GM12878 (cell line): ENCODE measurements at regions not wholly inside any gene's neighbourhood (a gene's known extent, or its start where the extent isn't known, plus 50 kb on each side); places are given as distances from the start of the nearest gene placed in this dataset.

Experiments
- ATAC-seq: fragments of 200-7000 bp; cut with Tn5 transposase; 3 replicates; pipeline ENCODE4 v1.9.1; 2020; ENCODE audit warnings: mild to moderate bottlenecking, moderate library complexity
- BruUV-seq: library from RNA; stranded (reverse); fragments of 400-500 nt; replicated peaks from 2 replicates; lab custom pipeline; 2021; lab: Mats Ljungman, UMichigan
- CTCF ChIA-PET: fragments of 300-600 bp; sonication (Branson Sonifier 250); formaldehyde crosslinking; extraction: SDS; loops from one replicate; lab custom pipeline; 2021; ENCODE audit warnings: inconsistent platforms; lab: Yijun Ruan, JAX
- POLR2A ChIA-PET: fragments of 350-600 bp; formaldehyde crosslinking; extraction: SDS; loops from one replicate; lab custom pipeline; 2021; ENCODE audit warnings: inconsistent platforms; lab: Charles Lee
- RAD21 ChIA-PET: fragments of 300-600 bp; sonication (Branson Sonifier 250); formaldehyde crosslinking; loops from one replicate; lab custom pipeline; 2023; ENCODE audit warnings: antibody characterized with exemption; ENCODE audit not compliant: unreplicated experiment; lab: Charles Lee
- SMC1A ChIA-PET: fragments of 300-600 bp; sonication (Branson Sonifier 250); formaldehyde crosslinking; loops from one replicate; lab custom pipeline; 2023; ENCODE audit not compliant: unreplicated experiment, uncharacterized antibody; lab: Charles Lee
- DNase-seq: peaks from one replicate; pipeline ENCODE4 v3.0.0-alpha.2; 2011; ENCODE audit warnings: low read depth, low spot score
- FAIRE-seq: peaks from 3 replicates; lab custom pipeline; 2011; peaks lifted over from hg19 to GRCh38; lab: Jason Lieb, UNC
- H2AFZ ChIP-seq: 2 replicates; pipeline ENCODE4 v1.6.0; 2011; ENCODE audit warnings: low read depth, low read length, control low read depth; ENCODE audit not compliant: control insufficient read depth
- H3K27ac ChIP-seq: 2 replicates; pipeline ENCODE4 v1.5.1; 2011; ENCODE audit warnings: control low read depth; ENCODE audit not compliant: control insufficient read depth, insufficient read depth
- H3K27me3 ChIP-seq, 2 experiments: replicated peaks in 1 of 2; 2 replicates each; pipeline versions ENCODE4 v1.6.0 to v1.6.1; 2011; ENCODE audit warnings: low read length in 1 of 2; ENCODE audit not compliant: control insufficient read depth in 2 of 2, insufficient read depth in 2 of 2
- H3K36me3 ChIP-seq, 2 experiments: 2 replicates each; pipeline ENCODE4 v1.5.1; 2011; ENCODE audit warnings: low read length in 1 of 2; ENCODE audit not compliant: control insufficient read depth in 2 of 2, insufficient read depth in 2 of 2
- H3K4me1 ChIP-seq: 2 replicates; pipeline ENCODE4 v1.6.1; 2011; ENCODE audit warnings: mild to moderate bottlenecking, low read length, moderate library complexity, mixed read lengths; ENCODE audit not compliant: control insufficient read depth, insufficient read depth
- H3K4me2 ChIP-seq: 2 replicates; pipeline ENCODE4 v1.6.0; 2011; ENCODE audit warnings: control low read depth; ENCODE audit not compliant: control insufficient read depth, insufficient read depth
- H3K4me3 ChIP-seq: fragments of 200-600 bp; sonication (generic); 2 replicates; pipeline ENCODE4 v1.5.1; 2016
- H3K79me2 ChIP-seq: 2 replicates; pipeline ENCODE4 v1.6.0; 2011; ENCODE audit warnings: low read length; ENCODE audit not compliant: control insufficient read depth, insufficient read depth
- H3K9ac ChIP-seq: 2 replicates; pipeline ENCODE4 v1.8.0; 2011; ENCODE audit warnings: low read length, control low read depth, mixed read lengths; ENCODE audit not compliant: control insufficient read depth, insufficient read depth
- H3K9me3 ChIP-seq: replicated peaks from 3 replicates; pipeline ENCODE4 v1.5.1; 2011; ENCODE audit warnings: mild to moderate bottlenecking, low read length; ENCODE audit not compliant: control insufficient read depth, insufficient read depth
- H4K20me1 ChIP-seq: 2 replicates; pipeline ENCODE4 v1.6.0; 2011; ENCODE audit not compliant: control insufficient read depth, insufficient read depth
- BCL11A ChIP-seq: IDR thresholded peaks from 2 replicates; pipeline ENCODE4 v1.6.1; 2011; ENCODE audit warnings: low read depth, low read length
- CBX3 ChIP-seq: fragments of 200-600 bp; sonication (generic); IDR thresholded peaks from 2 replicates; pipeline ENCODE4 v1.6.1; 2016; ENCODE audit warnings: low read depth, borderline replicate concordance
- CBX5 ChIP-seq: sonication (generic); IDR thresholded peaks from 2 replicates; pipeline ENCODE4 v1.6.1; 2016; ENCODE audit warnings: low read depth, moderate library complexity, mild to moderate bottlenecking, inconsistent platforms
- CHD1 ChIP-seq: IDR thresholded peaks from 2 replicates; pipeline ENCODE4 v1.6.1; 2012; ENCODE audit warnings: low read depth, low read length, improper control_type of control experiment
- CHD4 ChIP-seq: fragments of 200-600 bp; sonication (generic); IDR thresholded peaks from 2 replicates; pipeline ENCODE4 v1.6.1; 2016; ENCODE audit warnings: mild to moderate bottlenecking
- DPF2 ChIP-seq: fragments of 450-650 bp; IDR thresholded peaks from 2 replicates; pipeline ENCODE4 v1.6.1; 2017; ENCODE audit warnings: mild to moderate bottlenecking
- ESRRA ChIP-seq: IDR thresholded peaks from 2 replicates; pipeline ENCODE4 v1.6.1; 2012; ENCODE audit warnings: mild to moderate bottlenecking, low read length, improper control_type of control experiment
- HCFC1 ChIP-seq: fragments of 150-350 bp; IDR thresholded peaks from 2 replicates; pipeline ENCODE4 v1.6.1; 2014; ENCODE audit warnings: low read length
- IKZF1 ChIP-seq: fragments of 450-650 bp; conservative IDR thresholded peaks from 2 replicates; pipeline ENCODE4 v1.6.1; 2017; ENCODE audit warnings: antibody characterized with exemption, mild to moderate bottlenecking
- MTA3 ChIP-seq: IDR thresholded peaks from 2 replicates; pipeline ENCODE4 v1.6.1; 2012; ENCODE audit warnings: low read length, inconsistent platforms, borderline replicate concordance
- NR2C1 ChIP-seq: fragments of 450-650 bp; IDR thresholded peaks from 2 replicates; pipeline ENCODE4 v1.6.1; 2017; ENCODE audit warnings: antibody characterized with exemption, mild to moderate bottlenecking, moderate library complexity
- NRF1 ChIP-seq: conservative IDR thresholded peaks from 2 replicates; pipeline ENCODE4 v1.6.1; 2011; ENCODE audit warnings: mild to moderate bottlenecking, low read depth, low read length, improper control_type of control experiment
- RCOR1 ChIP-seq: conservative IDR thresholded peaks from 2 replicates; pipeline ENCODE4 v1.6.1; 2012; ENCODE audit warnings: low read depth, low read length, improper control_type of control experiment
- SUZ12 ChIP-seq: fragments of 200-600 bp; sonication (generic); IDR thresholded peaks from one replicate; pipeline ENCODE4 v1.6.1; 2018; ENCODE audit warnings: antibody characterized with exemption, mild to moderate bottlenecking; ENCODE audit not compliant: unreplicated experiment
- TCF7 ChIP-seq: IDR thresholded peaks from 2 replicates; pipeline ENCODE4 v1.6.1; 2014; ENCODE audit warnings: antibody characterized with exemption, borderline replicate concordance
- ZBTB40 ChIP-seq: fragments of 450-650 bp; IDR thresholded peaks from 2 replicates; pipeline ENCODE4 v1.6.1; 2016; ENCODE audit warnings: mild to moderate bottlenecking, moderate library complexity, borderline replicate concordance
- ZNF592 ChIP-seq: fragments of 450-650 bp; IDR thresholded peaks from 2 replicates; pipeline ENCODE4 v1.6.1; 2017; ENCODE audit warnings: mild to moderate bottlenecking, moderate library complexity
- ZSCAN29 ChIP-seq: fragments of 450-650 bp; IDR thresholded peaks from 2 replicates; pipeline ENCODE4 v1.6.1; 2017; ENCODE audit warnings: mild to moderate bottlenecking, moderate library complexity
- WGBS: methylation state at CpG from one replicate; pipeline ENCODE4 v1.1.6; 2016; ENCODE audit warnings: low lambda C conversion rate; ENCODE audit not compliant: insufficient replicate concordance, insufficient coverage; ENCODE audit errors: missing lambda C conversion rate; 5-methylcytosine and 5-hydroxymethylcytosine counted together
- in situ Hi-C: fragments of 300-500 bp; cut with MboI; formaldehyde crosslinking; loops from 9 replicates; pipeline ENCODE4 v1.14.3; 2018; ENCODE audit warnings: mixed read lengths
- intact Hi-C: fragments of 100-400 bp; cut with micrococcal nuclease; formaldehyde crosslinking; loops from one replicate; pipeline ENCODE4 v1.14.2; 2022; ENCODE audit not compliant: unreplicated experiment
- TF ChIP-seq, protein P1 (sequence below): IDR thresholded peaks from 2 replicates; pipeline ENCODE4 v1.6.1; 2012; ENCODE audit warnings: low read depth, low read length, improper control_type of control experiment

- Histone ChIP-seq H3K36me3 (no peaks in the 10 kb centered on the region), H3K9ac (no peak overlapping the region), H3K79me2 (no peaks in the 10 kb centered on the region), H3K4me3 (no peak overlapping the region), H3K27ac (no peak overlapping the region), H3K4me2 (no peak overlapping the region), H3K9me3 (no peaks in the 10 kb centered on the region), H4K20me1 (no peaks in the 10 kb centered on the region), H3K27me3 (no peaks in the 10 kb centered on the region), H2AFZ (no peak overlapping the region), H3K4me1 (no peaks in the 10 kb centered on the region)
- ChIA-PET POLR2A (interaction anchor here (0.9 kb wide), 1 partner anchor 48 kb away, joined by 4 read pairs; no protein-coding TSS in a partner anchor), CTCF (interaction anchor here (0.7 to 1.2 kb wide), 2 partner anchors 9 to 387 kb away, joined by 3 read pairs; no protein-coding TSS in a partner anchor), SMC1A (no interaction called here), RAD21 (no interaction called here)
- 39% methylated on average over 5 of the region's 5 CpGs for WGBS
- FAIRE-seq: no peak
- no TSS peak for BruUV-seq
- intact Hi-C loops (no loop called here), in situ Hi-C loops (no loop called here)
- ATAC-seq: no peak
- no peak for DNase-seq
- TF ChIP-seq CBX3: no peak
- TF ChIP-seq MTA3: no peak
- no peak for TF ChIP-seq CHD1
- no peak for TF ChIP-seq NR2C1
- no peak for TF ChIP-seq TCF7
- TF ChIP-seq, protein P1, sequence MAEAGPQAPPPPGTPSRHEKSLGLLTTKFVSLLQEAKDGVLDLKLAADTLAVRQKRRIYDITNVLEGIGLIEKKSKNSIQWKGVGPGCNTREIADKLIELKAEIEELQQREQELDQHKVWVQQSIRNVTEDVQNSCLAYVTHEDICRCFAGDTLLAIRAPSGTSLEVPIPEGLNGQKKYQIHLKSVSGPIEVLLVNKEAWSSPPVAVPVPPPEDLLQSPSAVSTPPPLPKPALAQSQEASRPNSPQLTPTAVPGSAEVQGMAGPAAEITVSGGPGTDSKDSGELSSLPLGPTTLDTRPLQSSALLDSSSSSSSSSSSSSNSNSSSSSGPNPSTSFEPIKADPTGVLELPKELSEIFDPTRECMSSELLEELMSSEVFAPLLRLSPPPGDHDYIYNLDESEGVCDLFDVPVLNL: no peak
- no peak for TF ChIP-seq BCL11A
- TF ChIP-seq DPF2: no peak
- TF ChIP-seq NRF1: no peak
- no peak for TF ChIP-seq SUZ12
- TF ChIP-seq HCFC1: no peak
- no peak for TF ChIP-seq CBX5
- no peak for TF ChIP-seq ESRRA
- no peak for TF ChIP-seq RCOR1
- no peak for TF ChIP-seq CHD4
- no peak for TF ChIP-seq ZNF592
- no peak for TF ChIP-seq ZSCAN29
- TF ChIP-seq ZBTB40: no peak
- no peak for TF ChIP-seq IKZF1
Observed at GRCh38 chr7:42693722-42694121, 218.1 kb downstream of the C7orf25 start.
